ENCODE measurements at regions not wholly inside any gene's neighbourhood (a gene's known extent, or its start where the extent isn't known, plus 50 kb on each side); places are given as distances from the start of the nearest gene placed in this dataset.
"Not testable (repeated sequence)": the region's sequence is repeated elsewhere in the genome, so short reads cannot be mapped to it uniquely, and the experiment has no call there.

DNA sequence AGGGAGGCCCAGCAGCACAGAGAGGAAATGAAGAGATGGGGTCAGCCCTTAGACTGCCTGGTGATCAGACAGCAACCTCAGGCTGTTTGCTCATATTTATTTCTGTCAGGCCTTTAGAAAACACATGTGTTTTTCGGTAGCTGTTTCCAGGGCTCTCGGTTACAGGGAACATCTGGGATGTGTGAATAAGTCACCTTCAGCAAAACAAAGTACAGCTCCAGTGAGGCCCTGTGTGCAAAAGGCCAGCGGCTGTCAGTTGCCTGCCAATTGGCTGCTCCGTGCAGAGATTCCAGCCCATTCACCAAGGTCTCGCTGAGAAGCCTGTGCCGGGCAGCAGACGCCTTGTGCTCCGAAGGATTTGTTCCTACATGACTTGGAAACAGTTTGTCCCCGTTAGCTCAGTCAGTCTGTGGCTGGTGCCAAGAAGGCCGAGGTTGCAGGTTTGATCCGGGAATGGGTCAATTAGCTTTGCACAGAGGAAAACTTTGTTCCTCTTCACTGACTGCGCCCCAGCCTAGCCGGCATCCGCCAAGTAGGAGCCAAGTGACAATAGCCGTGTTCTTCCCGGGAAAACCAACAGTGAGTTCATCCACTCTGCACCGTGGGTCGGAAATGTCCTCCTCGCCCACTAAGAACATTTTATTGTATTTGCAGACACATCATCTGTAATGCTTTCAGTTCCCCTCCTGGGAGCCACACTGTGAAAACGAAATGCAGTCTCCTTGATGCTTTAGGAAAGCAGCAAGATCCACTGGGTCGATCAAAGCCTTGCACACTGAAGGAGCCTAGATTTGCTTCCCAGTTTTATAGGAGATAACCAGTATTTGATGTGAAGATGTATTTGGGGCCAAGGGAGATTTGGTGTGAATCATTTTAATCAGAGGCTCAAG, 315.4 kb upstream of the CDYL start:
- no peak for DNase-seq (ENCODE audit: low read depth in 3 of 3)

DNA sequence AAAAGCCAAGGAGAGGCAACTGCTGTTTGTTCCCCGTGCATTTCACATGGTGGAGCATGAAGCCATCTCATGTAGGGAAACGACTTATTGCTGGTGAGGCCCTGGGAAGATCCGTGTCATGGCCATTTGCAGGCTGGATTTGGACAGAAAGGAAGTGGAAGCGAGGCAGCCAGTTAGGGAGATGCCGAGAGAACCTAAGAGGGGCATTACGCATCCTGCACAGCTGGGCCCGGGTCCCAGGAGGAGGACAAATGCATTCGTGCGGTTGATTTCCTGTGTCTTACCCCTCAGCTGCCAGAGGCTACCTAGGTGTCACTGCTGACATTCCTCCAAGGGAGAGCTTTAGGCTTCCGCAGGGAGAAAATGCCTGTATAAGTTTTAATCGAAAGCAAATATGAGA, 316.2 kb upstream of the CDYL start:
- no peak for DNase-seq (ENCODE audit: low read depth in 3 of 3)

GRCh38 chr6:4459032-4459431, 317.2 kb upstream of the CDYL start:
- no peak for DNase-seq (ENCODE audit: low read depth in 3 of 3)

- no peak for DNase-seq (ENCODE audit: low read depth in 3 of 3)
Measured at GRCh38 chr6:4451718-4452117, 316.3 kb upstream of the ECI2 start.

- no peak for DNase-seq (ENCODE audit: low read depth in 3 of 3)
Measured at GRCh38 chr6:4451081-4451480, 315.7 kb upstream of the ECI2 start.

- no peak for DNase-seq (ENCODE audit: low read depth in 3 of 3)
Measured at GRCh38 chr6:4450237-4450636, 314.9 kb upstream of the ECI2 start.

- no peak for DNase-seq (ENCODE audit: low read depth in 3 of 3)
Measured at GRCh38 chr6:4449409-4449808, 314.0 kb upstream of the ECI2 start.

DNA sequence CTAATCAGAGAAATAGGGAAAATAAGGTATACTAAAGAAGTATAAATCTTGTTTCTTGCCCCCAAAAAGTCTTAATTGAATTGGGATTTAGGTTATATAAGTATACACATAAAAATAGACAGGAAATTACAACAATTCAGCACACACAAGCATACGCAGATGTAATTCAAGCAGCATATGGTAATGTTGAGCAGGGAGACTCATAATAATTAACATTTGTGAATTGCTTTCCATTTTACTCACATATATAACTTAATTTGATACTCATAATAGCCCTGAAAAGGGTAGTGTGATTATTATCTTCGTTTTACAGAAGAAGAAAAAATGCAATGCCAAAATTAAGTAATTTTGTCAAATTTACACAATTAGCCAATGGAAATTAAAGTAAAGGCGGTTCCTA, 313.5 kb upstream of the ECI2 start:
- DNase-seq (ENCODE audit: low read depth in 3 of 3), result no peak

DNA sequence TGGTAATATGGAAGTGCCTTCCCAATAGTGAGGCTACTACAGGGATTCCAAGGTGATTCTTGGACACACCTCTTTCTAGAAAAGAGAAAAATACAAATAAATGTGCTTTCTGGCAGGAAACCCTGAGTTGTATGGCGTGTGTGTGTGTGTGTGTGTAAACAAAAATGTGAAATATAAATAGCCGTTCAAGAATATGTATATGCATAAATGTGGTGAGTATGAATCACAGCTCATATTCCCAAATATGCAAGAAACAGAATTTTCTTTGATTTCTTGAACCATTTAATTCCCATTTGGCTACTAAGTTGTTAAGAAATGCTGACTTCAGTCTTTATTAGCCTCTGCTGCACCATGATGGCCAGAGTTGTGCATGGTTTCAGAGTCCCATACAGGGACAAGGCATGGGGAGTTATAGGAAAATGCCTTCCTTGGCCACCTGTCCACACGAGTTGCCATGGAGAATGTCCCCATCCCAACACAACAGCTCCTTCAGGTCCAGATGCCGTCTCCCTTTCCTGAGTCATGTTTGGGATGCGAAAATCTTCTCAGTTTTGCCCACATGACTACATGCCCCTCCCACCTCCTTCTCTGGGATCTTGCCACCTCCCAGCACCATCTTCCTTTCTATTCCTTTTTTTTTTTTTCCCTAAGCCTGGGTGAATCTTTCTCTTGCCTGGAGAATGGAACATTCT, 312.4 kb upstream of the ECI2 start:
- DNase-seq (ENCODE audit: low read depth in 3 of 3), result no peak

DNA sequence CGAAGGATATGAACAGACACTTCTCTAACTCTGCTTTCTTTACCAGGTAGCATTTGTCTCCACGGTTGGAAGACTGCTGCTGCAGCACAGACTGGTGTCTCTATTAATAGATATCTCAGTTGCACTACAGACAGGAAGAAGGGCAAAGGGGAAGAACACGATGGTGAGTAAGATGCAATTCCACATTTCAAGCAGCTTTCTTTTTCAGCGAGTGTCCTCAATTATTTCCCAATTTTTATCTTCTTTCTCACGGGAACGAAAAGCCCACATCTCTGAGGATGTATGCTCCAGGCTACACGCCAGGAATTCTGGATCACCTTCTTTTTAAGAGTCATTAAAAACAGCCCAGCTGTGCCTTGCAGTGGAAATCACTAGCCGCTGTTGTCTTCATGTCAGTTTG, 311.6 kb upstream of the ECI2 start:
- no peak for DNase-seq (ENCODE audit: low read depth in 3 of 3)

DNA sequence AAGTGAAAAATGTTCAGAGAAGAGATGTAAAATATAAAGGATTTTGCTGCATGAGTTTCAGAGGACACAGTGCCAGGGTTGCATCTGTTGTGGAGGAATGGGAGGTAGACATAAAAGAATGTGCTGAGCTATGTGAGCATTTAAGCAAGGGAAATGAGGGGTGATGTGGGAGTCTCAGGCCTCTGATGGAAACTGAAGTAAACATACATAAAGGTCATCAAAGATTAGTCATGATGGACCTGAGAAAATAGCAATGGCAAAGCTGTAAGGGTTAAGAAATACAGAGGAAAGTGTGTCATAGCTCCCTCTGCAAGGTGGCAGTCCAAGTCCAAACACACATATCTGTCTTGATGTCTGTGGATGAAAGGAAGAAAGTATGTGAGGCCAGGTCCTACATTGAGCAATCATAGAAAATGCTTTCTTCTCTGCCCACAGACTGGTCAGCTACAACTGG, 306.6 kb upstream of the ECI2 start:
- DNase-seq (ENCODE audit: low read depth in 3 of 3), result no peak

DNA sequence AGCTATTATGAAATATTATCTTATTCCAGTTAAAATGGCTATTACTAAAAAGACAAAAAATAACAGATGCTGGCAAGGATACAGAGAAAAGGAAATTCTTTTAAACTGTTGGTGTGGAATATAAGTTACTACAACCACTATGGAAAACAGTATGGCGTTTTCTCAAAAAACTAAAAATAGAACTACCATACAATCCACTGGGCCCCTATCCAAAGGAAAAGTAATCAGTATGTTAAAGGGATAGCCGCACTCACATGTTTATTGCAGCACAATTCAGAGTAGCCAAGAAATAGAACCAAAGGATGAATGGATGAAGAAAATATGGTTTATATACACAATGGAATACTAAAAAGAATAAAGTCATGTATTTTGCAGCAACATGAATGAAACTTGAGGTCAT, 303.8 kb upstream of the ECI2 start:
- DNase-seq (ENCODE audit: low read depth in 3 of 3), result no peak

DNA sequence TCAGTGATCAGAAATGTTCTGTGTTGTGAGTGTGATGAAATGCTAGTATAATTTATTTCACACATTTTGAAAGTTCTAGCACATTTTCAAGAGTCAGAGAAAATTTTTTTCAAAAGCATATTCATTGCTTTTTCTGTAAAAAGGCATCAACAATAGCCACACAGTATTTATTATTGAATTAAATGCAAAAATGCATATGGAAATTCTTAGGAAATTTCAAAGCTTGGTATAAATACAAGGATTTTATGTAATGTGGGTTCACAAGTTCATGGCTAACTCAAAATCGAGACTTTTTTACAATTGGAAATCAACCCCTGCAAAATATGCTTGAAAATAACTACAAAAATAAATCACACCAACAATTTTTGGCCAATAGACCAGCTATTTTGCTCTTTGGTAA, 302.0 kb upstream of the ECI2 start:
- no peak for DNase-seq (ENCODE audit: low read depth in 3 of 3)

- DNase-seq (ENCODE audit: low read depth in 3 of 3), result no peak
Measured at GRCh38 chr6:4435981-4436445, 300.6 kb upstream of the ECI2 start.

DNA sequence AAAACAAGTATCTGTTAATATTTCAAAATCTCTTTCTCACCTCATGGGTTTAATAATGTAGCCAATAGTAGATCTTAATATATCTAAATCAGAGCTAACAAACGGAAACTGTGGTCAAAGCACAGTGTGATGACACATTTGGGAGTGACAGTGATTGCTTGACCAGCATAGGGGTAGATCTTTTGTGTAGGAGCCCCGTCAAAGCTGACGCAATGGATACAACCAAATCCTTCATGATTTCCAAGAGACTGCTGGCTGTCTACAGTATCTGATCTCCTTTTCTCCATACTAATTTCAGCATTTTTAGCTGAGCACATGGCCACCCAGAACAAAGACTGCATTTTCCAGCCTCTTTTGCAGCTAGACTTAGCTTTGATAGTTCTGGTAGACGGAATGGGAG, 299.3 kb upstream of the ECI2 start:
- DNase-seq (ENCODE audit: low read depth in 3 of 3), result no peak

GRCh38 chr6:4433199-4433598, 297.8 kb upstream of the ECI2 start:
- DNase-seq (ENCODE audit: low read depth in 3 of 3), result no peak

- no peak for DNase-seq (ENCODE audit: low read depth in 3 of 3)
Measured at GRCh38 chr6:4426968-4427367, 291.6 kb upstream of the ECI2 start.

DNA sequence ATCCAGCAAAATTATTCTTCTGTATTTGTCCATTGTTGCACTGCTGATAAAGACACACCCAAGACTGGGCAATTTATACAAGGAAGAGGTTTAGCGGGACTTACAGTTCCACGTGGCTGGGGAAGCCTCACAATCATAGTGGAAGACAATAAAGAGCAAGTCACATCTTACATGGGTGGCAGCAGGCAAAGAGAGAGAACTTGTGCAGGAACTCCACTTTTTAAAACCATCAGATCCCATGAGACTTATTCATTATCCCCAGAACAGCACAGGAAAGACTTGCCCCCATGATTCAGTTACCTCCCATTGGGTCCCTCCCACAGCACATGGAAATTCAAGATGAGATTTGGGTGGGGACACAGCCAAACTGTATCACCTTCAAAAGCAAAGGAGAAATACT, 286.5 kb upstream of the ECI2 start:
- no peak for DNase-seq (ENCODE audit: low read depth in 3 of 3)

DNA sequence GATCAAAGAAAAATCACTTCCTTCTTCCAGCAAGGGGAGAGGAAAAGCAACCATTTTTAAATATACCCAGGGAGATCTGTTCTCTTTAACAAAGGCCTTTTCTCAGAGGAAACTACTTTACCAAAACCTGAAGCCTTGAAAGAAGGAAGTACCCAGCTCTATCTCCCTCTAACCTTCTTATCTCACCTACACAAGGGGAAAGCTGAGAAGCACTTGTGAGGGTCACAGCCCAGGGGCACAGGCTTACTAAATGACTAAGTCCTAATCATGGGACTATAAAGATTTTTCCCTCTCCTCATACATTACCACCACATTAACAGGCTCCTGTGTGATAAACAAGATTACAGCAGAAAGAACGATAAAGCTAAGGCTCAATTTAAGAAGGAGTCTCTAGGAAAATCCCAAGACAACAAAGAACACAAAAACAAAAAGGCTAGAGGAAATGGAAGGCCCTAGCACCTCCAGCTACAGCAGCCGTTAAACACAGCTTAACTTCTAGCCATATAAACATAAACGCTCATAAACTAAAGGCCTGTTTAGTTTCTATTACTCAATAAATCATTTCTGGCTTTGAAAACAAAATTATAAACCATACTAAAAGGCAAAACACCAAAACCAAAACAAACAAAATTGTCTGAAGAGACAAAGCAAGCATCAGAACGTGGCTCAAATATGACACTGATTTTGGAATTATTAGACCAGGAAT, 284.9 kb upstream of the ECI2 start:
- DNase-seq (ENCODE audit: low read depth in 3 of 3), result no peak

GRCh38 chr6:4415549-4415948, 280.2 kb upstream of the ECI2 start:
- DNase-seq (ENCODE audit: low read depth in 3 of 3), result no peak

GRCh38 chr6:4414078-4414477, 278.7 kb upstream of the ECI2 start:
- not testable (repeated sequence) for DNase-seq (ENCODE audit: low read depth in 3 of 3)

GRCh38 chr6:4413073-4413472, 277.7 kb upstream of the ECI2 start:
- DNase-seq (ENCODE audit: low read depth in 3 of 3), result no peak

DNA sequence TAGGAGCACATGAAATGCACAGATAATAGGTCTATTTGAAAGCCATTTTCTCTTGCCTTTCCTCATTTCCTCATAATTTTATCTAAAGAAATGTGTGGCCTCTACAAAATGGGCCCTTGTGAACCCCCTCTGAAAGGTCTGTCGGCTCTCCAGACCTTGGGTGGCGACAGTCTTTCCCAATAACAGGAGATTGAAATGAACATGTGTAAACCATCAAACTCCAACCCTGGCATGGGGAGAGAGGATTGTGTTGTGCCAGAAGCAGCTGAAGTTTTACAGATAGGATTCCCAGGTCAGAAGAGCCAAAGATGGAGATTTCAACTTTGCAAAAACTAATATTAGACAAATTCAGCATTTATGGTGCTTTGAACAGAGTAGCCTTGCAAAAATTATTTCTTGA, 277.1 kb upstream of the ECI2 start:
- DNase-seq (ENCODE audit: low read depth in 3 of 3), result no peak
